GM12875 (cell line): ENCODE measurements at regions not wholly inside any gene's neighbourhood (a gene's known extent, or its start where the extent isn't known, plus 50 kb on each side); places are given as distances from the start of the nearest gene placed in this dataset.

ENCODE experiments used
- H3K4me3 ChIP-seq: one replicate; pipeline ENCODE4 v1.5.1; 2011; ENCODE audit warnings: low read depth, low read length, control low read depth
- TF ChIP-seq, protein P1 (sequence below): IDR thresholded peaks from 2 replicates; pipeline ENCODE4 v1.5.1; 2011; ENCODE audit warnings: low read depth, mild to moderate bottlenecking, control low read depth, inconsistent platforms, low read length, moderate library complexity, borderline replicate concordance; ENCODE audit not compliant: insufficient read depth

DNA sequence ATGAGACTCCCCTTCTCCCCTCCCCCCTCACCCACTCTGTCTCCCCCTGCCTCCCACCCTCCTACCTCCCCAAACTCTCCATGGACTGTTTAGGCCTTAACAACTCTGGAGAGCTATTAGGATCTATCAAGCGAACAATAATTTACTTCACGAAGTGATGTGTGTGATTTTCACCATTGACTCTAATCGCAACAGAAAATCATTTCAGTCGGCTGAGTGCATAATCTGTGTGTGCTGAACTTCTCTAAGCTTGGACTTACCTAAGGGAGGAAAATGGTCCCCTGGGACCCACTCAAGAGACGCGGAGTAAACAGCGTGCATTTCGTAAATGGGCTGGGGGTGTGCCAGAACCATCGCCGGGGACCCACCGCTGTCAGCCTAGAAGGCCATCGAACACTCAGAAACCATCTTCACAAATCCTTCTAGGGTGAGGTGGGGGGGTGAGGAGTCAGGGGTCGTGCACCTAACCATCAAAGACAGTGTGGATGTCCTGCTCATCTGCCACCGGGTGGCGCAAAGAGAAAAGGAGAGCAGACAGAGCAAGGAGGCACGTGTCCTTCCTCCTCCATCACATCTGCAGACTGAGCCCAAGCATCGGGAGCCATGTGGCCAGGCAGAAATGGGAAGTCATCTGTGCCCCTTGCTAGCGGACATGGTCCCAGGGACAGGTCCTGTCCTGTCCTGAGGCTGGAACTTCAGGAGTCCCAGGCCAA is 62.1 kb upstream of the NUP50 start:
- TF ChIP-seq, protein P1, sequence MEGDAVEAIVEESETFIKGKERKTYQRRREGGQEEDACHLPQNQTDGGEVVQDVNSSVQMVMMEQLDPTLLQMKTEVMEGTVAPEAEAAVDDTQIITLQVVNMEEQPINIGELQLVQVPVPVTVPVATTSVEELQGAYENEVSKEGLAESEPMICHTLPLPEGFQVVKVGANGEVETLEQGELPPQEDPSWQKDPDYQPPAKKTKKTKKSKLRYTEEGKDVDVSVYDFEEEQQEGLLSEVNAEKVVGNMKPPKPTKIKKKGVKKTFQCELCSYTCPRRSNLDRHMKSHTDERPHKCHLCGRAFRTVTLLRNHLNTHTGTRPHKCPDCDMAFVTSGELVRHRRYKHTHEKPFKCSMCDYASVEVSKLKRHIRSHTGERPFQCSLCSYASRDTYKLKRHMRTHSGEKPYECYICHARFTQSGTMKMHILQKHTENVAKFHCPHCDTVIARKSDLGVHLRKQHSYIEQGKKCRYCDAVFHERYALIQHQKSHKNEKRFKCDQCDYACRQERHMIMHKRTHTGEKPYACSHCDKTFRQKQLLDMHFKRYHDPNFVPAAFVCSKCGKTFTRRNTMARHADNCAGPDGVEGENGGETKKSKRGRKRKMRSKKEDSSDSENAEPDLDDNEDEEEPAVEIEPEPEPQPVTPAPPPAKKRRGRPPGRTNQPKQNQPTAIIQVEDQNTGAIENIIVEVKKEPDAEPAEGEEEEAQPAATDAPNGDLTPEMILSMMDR, result peak; percentile 66
- H3K4me3 ChIP-seq, result no peak overlapping the region

DNA sequence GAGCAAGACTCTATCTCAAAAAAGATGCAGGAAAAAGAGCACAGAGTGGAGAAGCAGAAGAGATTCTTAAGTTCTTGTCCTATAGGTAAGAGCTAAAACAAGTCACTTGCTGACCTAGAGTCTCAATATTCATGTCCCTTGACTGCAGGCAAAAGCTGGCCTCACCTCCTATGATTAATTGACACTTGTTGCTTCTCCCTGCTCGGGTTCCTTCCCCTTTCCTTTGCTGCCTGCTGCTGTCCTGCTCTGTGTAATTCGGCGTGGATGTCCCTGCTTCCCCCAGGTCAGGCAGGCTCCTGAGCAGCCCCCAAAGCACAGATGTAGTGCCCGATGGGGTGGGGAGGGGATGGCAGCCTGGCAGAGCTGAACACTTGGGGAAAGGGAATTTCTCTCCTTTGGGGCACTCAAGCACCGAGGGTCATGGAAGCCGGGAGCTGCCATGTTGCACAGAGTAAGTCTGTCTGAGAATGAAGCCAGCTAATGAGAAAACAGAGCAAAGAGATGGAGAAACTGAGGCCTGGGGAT is 60.8 kb upstream of the NUP50 start:
- H3K4me3 ChIP-seq, result no peak overlapping the region
- TF ChIP-seq, protein P1, result no peak

- TF ChIP-seq, protein P1, result no peak
- no peak overlapping the region for H3K4me3 ChIP-seq
These were observed 60.0 kb upstream of the NUP50 start for GRCh38 chr22:45103756-45104155.

DNA sequence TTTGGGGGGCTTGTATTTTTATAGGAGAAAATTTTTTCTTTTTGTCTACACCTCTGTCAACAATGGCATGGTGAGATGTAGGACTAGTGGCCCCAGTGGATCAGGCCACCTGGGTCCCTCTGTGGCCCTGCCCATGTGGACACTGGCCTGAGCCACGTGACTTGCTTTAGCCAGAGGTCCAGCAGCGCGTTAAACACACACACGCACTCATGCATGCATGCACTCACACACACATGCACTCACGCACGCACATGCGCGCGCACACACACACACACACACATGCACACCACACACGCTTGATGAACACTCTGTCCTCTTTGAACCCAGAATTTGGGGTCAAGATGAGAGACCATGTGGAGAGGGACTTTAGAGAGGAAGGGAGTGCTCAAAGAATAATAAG is 59.4 kb upstream of the NUP50 start:
- TF ChIP-seq, protein P1, result no peak
- H3K4me3 ChIP-seq, result no peak overlapping the region

DNA sequence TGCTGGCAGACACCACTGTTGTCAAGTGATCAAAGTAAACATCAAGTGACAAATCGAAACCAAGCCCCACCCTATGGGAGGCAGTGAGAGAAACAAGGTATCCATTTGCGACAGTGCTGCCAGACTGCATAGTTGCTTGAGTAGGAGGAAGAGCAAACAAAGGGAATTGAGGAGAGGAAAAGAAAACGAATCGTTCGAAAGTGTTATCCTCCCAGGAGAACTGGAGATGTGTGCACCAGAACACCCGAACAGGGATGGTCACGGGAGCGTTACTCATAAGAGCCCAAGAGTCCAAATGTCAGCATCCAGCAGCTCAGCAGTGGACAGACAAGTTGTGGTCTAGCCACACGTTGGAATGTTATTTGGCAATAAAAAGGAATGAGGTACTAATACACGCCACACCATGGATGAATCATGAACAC is 58.4 kb upstream of the NUP50 start:
- no peak overlapping the region for H3K4me3 ChIP-seq
- TF ChIP-seq, protein P1, result no peak

DNA sequence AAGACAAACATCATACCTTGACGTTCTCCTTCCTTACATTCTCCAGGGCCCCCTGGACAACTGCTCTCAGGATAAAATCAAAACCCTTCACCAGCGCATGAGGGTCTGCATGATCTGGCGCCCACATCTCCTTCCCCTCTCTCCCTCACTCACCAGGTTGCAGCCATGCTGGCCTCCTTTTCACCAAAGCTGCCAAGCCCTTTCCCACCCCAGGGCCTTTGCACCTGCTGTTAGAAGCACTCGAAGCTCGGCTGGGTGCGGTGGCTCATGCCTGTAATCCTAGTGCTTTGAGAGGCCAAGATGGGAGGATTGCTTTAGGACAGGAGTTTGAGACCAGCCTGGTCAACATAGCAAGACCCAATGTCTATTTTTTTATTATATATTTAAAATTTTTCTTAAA is 56.1 kb upstream of the NUP50 start:
- H3K4me3 ChIP-seq, result no peak overlapping the region
- TF ChIP-seq, protein P1, result no peak
